ENCODE measurements at regions not wholly inside any gene's neighbourhood (a gene's known extent, or its start where the extent isn't known, plus 50 kb on each side); places are given as distances from the start of the nearest gene placed in this dataset.
"Not testable (repeated sequence)": the region's sequence is repeated elsewhere in the genome, so short reads cannot be mapped to it uniquely, and the experiment has no call there.

GRCh38 chr13:78160793-78161192 is 242.2 kb upstream of the EDNRB start:
- no peak for DNase-seq (ENCODE audit: low read depth in 3 of 3, low spot score in 2 of 3)

- no peak for DNase-seq (ENCODE audit: low read depth in 3 of 3, low spot score in 2 of 3)
Measured at GRCh38 chr13:78152415-78152814, 233.8 kb upstream of the EDNRB start.

DNA sequence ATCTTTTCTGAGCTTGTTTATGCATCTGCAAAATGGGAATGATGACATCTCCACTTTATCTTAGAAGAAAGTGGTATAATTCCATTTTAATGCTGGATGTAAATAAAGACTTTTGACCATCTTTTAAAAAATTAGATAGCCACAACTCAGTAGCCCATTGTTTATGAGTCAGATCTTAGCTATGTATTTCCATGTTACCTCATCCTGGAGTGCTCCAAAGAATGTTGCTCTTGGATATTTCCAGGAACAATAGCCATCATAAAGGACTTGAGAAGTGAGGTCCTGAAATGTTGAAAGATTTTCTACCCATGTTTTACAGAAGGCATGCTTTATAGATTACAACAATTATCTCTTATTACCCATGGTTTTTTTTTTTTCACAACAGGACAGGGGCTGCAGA is 229.3 kb upstream of the EDNRB start:
- DNase-seq (ENCODE audit: low read depth in 3 of 3, low spot score in 2 of 3) = no peak

DNA sequence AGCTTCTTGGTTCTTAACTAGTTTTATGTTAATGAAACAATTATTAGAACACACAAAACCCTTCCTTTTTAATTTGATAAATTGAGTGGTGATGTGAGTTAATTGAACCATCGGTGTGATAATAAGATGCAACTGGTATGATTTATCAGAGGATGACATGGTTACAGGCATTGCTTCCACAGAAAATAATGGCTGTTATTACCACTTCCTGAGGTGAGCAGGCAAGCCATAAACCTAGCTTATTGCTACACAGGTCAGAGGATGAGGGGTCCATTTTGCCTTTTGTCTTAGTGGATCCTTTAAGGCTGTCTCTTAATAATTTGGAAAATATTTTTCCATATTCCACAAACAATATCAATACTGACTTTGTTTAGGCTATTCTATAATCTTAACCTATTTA is 226.6 kb upstream of the EDNRB start:
- DNase-seq (ENCODE audit: low read depth in 3 of 3, low spot score in 2 of 3) = no peak

DNA sequence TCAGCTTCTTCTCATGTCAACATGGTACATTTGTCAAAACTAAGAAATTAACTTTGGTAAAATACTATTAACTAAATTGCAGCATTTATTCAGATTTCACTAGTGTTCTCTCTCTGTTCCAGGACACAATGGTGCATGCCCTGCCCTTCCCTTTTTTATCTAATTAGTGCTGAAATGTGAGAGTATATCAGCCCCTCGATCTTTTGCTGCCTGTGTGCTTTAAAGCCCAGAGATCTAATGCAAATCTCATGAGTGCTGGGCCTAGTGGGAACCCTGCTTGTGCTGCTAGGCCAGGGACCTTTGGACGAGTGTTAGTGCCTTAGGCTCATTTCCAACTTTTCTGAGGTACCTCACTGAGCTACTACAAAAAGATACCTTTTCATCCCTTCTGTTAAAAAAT is 221.1 kb upstream of the EDNRB start:
- no peak for DNase-seq (ENCODE audit: low read depth in 3 of 3, low spot score in 2 of 3)

- DNase-seq (ENCODE audit: low read depth in 3 of 3, low spot score in 2 of 3) = no peak
Measured at GRCh38 chr13:78138756-78139155, 220.1 kb upstream of the EDNRB start.

GRCh38 chr13:78137404-78138142 is 218.9 kb upstream of the EDNRB start:
- peak; percentile 30 to 43 (median 42) for DNase-seq (ENCODE audit: low read depth in 3 of 3, low spot score in 2 of 3)

DNA sequence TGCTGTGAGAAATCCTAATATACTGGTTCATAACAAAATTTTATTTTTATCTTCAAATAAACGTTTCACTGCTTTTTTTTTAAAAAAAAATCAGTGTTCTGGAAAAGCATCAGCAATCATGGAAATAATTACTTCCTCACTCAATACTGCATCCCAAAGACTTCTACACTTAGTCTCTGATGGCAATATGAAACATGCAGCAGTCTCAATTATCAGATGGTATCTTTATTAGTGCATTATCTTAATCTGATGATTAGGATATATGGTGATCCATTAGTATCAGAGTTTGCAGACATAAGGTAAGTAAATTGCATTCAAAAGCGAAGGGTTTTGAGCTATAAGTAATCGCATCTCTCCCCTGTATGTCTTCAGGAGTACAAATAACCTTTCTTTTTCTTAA is 218.3 kb upstream of the EDNRB start:
- no peak for DNase-seq (ENCODE audit: low read depth in 3 of 3, low spot score in 2 of 3)

- no peak for DNase-seq (ENCODE audit: low read depth in 3 of 3, low spot score in 2 of 3)
Measured at GRCh38 chr13:78133511-78133910, 214.9 kb upstream of the EDNRB start.

GRCh38 chr13:78131811-78132210 is 213.2 kb upstream of the EDNRB start:
- DNase-seq (ENCODE audit: low read depth in 3 of 3, low spot score in 2 of 3) = no peak

- no peak for DNase-seq (ENCODE audit: low read depth in 3 of 3, low spot score in 2 of 3)
Measured at GRCh38 chr13:78131346-78131745, 212.7 kb upstream of the EDNRB start.

DNA sequence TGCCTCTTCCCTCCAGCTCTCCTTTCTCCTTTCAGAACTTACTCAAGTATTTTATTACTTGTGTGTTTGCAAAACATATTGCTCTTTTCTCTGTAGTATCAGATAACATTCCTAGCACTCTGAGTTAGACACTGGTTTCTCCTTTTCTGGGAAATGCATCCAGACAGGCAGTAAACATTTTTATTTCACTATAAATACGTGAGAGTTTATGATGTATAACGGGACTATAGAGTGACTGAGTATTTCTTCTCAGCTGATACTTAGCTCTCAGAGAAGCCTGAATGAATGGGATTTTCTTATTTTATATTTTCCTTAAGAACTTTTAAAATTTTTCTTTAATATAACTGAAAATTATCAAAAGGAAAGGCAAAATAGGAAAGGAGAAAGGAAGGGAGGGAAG is 211.2 kb upstream of the EDNRB start:
- peak in 1 of 3 donors; percentile 26 for DNase-seq (ENCODE audit: low read depth in 3 of 3, low spot score in 2 of 3)

DNA sequence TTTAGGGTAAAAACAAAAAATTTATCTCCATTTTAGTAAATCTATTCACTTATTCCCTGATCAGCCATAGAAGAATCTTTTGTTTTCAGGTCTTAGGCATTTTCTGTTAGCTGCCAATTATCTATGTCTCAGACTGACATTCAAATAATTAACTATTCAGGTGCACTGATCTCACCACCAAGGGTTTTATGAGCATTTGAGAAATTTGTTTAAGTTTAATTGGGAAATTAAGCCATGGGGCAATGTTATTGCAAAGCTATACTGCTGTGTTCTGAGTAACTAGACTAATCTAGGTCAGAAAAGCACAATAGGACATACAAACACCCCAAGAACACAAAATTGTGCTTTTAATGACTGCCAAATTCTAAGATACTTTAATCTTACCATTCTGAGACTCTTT is 210.7 kb upstream of the EDNRB start:
- DNase-seq (ENCODE audit: low read depth in 3 of 3, low spot score in 2 of 3) = no peak

DNA sequence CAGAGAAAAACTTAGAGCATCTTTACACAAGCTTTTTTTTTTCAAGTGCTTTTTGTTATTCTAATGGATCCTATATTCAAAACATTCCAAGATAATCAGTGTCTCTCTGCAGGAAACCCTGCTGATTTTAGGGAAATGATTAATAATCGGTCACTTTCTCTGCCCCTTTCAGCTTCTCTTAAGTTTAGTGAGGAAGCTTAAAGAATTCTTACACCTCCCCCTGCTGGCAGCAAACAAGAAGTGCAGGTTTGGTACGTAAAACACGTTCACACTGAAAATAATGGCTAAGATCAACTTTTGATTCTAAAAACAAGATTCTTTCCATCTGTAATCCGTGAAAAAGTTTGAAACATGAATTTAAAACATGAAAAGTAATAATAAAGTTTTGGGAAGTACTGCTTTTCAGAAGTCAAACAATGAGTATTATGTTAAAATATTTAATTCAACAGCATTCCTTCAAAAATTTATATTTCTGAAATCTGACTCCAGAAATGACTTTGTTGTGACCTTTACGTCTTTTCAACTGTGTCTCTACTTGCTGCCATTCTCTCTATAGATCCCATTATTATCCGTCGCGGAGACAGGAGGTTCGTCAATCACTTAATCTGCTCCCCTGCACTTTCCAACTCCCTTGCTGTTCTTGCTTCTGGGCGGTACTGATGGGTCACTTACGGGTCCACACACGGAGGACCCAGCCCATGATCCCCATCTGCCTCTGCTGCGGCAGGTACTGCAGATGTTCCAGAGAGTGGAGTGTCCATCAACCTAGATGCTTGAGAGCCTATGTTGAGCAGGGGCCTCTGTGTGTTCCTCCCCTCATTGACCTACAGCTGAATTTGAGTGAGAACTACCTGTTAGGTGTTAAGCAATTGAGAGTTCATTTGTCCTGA is 203.1 kb upstream of the EDNRB start:
- DNase-seq (ENCODE audit: low read depth in 3 of 3, low spot score in 2 of 3) = peak; percentile 44 to 50 (median 50)

DNA sequence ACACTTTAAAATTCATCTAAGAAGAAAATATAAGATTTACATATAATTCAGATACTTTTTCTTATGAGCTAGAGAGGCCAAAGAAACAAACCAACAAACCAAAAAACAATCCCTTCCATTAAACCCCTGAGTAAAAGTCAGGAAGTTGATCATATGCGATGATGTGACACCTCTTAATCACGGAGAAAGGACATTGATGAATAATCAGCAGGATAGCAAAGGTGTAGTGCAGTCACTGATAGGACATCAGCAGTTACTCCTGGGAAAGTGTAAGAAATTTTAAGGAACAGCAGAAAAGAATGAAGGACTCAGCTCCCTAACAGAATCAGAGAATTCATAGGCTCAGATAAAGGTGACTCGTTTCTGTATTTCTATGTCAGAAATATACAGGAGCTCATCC is 202.4 kb upstream of the EDNRB start:
- DNase-seq (ENCODE audit: low read depth in 3 of 3, low spot score in 2 of 3) = no peak

DNA sequence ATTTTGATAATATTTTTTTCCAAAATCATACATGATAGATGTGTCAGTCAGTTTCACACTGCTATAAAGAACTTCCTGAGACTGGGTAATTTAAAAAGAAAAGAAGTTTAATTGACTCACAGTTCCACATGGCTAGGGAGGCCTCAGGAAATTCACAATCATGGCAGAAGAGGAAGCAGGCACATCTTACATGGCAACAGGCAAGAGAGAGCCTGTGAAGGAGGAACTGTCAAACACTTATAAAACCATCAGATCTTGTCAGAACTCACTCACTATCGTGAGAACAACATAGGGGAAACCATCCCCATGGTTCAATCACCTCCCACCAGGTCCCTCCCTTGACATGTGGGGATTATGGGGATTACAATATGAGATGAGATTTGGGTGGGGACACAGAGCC is 201.5 kb upstream of the EDNRB start:
- DNase-seq (ENCODE audit: low read depth in 3 of 3, low spot score in 2 of 3) = not testable (repeated sequence)

DNA sequence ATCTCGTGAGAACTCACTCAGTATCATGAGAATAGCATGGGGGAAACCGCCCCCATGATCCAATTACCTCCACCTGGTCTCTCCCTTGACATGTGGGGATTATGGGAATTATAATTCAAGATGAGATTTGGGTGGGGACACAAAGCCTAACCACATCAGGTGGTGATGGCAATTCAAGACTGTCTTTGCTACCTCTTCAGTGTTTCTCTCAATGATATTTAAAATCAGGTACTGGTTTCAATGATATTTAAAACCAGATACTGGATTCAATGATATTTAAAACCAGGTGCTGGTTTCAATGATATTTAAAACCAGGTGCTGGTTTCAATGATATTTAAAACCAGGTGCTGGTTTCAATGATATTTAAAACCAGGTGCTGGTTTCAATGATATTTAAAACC is 198.4 kb upstream of the EDNRB start:
- DNase-seq (ENCODE audit: low read depth in 3 of 3, low spot score in 2 of 3) = not testable (repeated sequence)

- no peak for DNase-seq (ENCODE audit: low read depth in 3 of 3, low spot score in 2 of 3)
Measured at GRCh38 chr13:78105656-78106055, 187.0 kb upstream of the EDNRB start.

DNA sequence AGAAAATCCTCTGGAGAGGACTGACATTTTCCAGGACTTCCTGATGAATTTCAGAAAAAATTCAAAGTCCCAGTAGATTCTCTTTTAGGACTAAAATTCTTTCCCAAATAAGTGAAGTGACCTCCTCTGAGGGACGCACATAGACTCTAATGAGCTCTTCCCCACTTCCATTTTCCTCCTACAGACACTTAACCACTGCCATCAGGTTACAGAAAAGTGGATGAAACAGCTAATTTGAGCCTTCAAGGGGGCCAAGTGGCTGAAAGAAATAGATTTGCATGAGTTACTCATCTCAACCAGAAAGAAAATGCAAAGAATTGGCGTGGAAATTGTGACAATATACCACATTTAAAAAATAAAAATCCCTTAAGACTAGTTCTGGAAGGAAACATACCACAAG is 185.3 kb upstream of the EDNRB start:
- no peak for DNase-seq (ENCODE audit: low read depth in 3 of 3, low spot score in 2 of 3)

- no peak for DNase-seq (ENCODE audit: low read depth in 3 of 3, low spot score in 2 of 3)
Measured at GRCh38 chr13:78102741-78103140, 184.1 kb upstream of the EDNRB start.

- no peak for DNase-seq (ENCODE audit: low read depth in 3 of 3, low spot score in 2 of 3)
Measured at GRCh38 chr13:78102121-78102677, 183.6 kb upstream of the EDNRB start.

GRCh38 chr13:78100486-78100885 is 181.9 kb upstream of the EDNRB start:
- DNase-seq (ENCODE audit: low read depth in 3 of 3, low spot score in 2 of 3) = no peak

Data from right renal cortex interstitium (tissue), 3 donors.